Chondrocyte (in vitro differentiated cells): ENCODE measurements at regions not wholly inside any gene's neighbourhood (a gene's known extent, or its start where the extent isn't known, plus 50 kb on each side); places are given as distances from the start of the nearest gene placed in this dataset.
"Not testable (repeated sequence)": the region's sequence is repeated elsewhere in the genome, so short reads cannot be mapped to it uniquely, and the experiment has no call there.

Experiments used
- DNase-seq: peaks from one replicate; pipeline ENCODE4 v3.0.0; 2021; ENCODE audit warnings: mixed read lengths, low spot score
- H3K27ac Mint-ChIP-seq: one replicate; pipeline ENCODE4 v1.8.0; 2021; ENCODE audit warnings: mild to moderate bottlenecking, moderate library complexity, mixed read lengths; ENCODE audit not compliant: unreplicated experiment
- H3K27me3 Mint-ChIP-seq: 2 replicates; pipeline ENCODE4 v1.8.0; 2021; ENCODE audit warnings: low read depth, mixed read lengths
- H3K36me3 Mint-ChIP-seq: 2 replicates; pipeline ENCODE4 v1.8.0; 2021; ENCODE audit warnings: low read depth, mixed read lengths
- H3K4me1 Mint-ChIP-seq: 2 replicates; pipeline ENCODE4 v1.8.0; 2021; ENCODE audit warnings: low read depth, mild to moderate bottlenecking, mixed read lengths
- H3K4me3 Mint-ChIP-seq: one replicate; pipeline ENCODE4 v1.8.0; 2021; ENCODE audit warnings: mild to moderate bottlenecking, moderate library complexity, mixed read lengths; ENCODE audit not compliant: unreplicated experiment
- H3K9me3 Mint-ChIP-seq: 2 replicates; pipeline ENCODE4 v1.8.0; 2021; ENCODE audit warnings: low read depth, mixed read lengths

GRCh38 chr1:206320227-206320626 lies 116.9 kb downstream of the SRGAP2 start:
- not testable (repeated sequence) for H3K4me3 Mint-ChIP-seq, DNase-seq, H3K27ac Mint-ChIP-seq, H3K27me3 Mint-ChIP-seq, H3K4me1 Mint-ChIP-seq, H3K36me3 Mint-ChIP-seq, H3K9me3 Mint-ChIP-seq

GRCh38 chr1:206326159-206326939 lies 123.0 kb downstream of the SRGAP2 start:
- not testable (repeated sequence) for DNase-seq, H3K27me3 Mint-ChIP-seq, H3K36me3 Mint-ChIP-seq, H3K4me3 Mint-ChIP-seq, H3K4me1 Mint-ChIP-seq, H3K9me3 Mint-ChIP-seq
- H3K27ac Mint-ChIP-seq: peak overlapping the region; percentile 8

GRCh38 chr1:206331597-206331996 lies 128.3 kb downstream of the SRGAP2 start:
- not testable (repeated sequence) for H3K27me3 Mint-ChIP-seq, H3K9me3 Mint-ChIP-seq, H3K36me3 Mint-ChIP-seq, H3K4me3 Mint-ChIP-seq, H3K4me1 Mint-ChIP-seq, DNase-seq, H3K27ac Mint-ChIP-seq

GRCh38 chr1:206333316-206333715 lies 130.0 kb downstream of the SRGAP2 start:
- H3K4me1 Mint-ChIP-seq, H3K27ac Mint-ChIP-seq, H3K4me3 Mint-ChIP-seq, H3K9me3 Mint-ChIP-seq, H3K27me3 Mint-ChIP-seq, H3K36me3 Mint-ChIP-seq: not testable (repeated sequence)
- peak; percentile 61 for DNase-seq

GRCh38 chr1:206333897-206334296 lies 130.6 kb downstream of the SRGAP2 start:
- not testable (repeated sequence) for H3K4me3 Mint-ChIP-seq, H3K36me3 Mint-ChIP-seq, DNase-seq, H3K27ac Mint-ChIP-seq, H3K9me3 Mint-ChIP-seq, H3K27me3 Mint-ChIP-seq, H3K4me1 Mint-ChIP-seq

- not testable (repeated sequence) for H3K4me1 Mint-ChIP-seq, H3K36me3 Mint-ChIP-seq, H3K27me3 Mint-ChIP-seq, DNase-seq, H3K4me3 Mint-ChIP-seq, H3K9me3 Mint-ChIP-seq, H3K27ac Mint-ChIP-seq
These were observed 131.1 kb downstream of the SRGAP2 start for GRCh38 chr1:206334481-206334880.

GRCh38 chr1:206335162-206335561 lies 131.8 kb downstream of the SRGAP2 start:
- not testable (repeated sequence) for DNase-seq, H3K4me3 Mint-ChIP-seq, H3K9me3 Mint-ChIP-seq, H3K27me3 Mint-ChIP-seq, H3K36me3 Mint-ChIP-seq, H3K27ac Mint-ChIP-seq, H3K4me1 Mint-ChIP-seq

- not testable (repeated sequence) for H3K27me3 Mint-ChIP-seq, DNase-seq, H3K4me3 Mint-ChIP-seq, H3K36me3 Mint-ChIP-seq, H3K27ac Mint-ChIP-seq, H3K4me1 Mint-ChIP-seq, H3K9me3 Mint-ChIP-seq
These were observed 132.8 kb downstream of the SRGAP2 start for GRCh38 chr1:206335875-206336846.

- H3K4me3 Mint-ChIP-seq, DNase-seq, H3K27ac Mint-ChIP-seq, H3K9me3 Mint-ChIP-seq, H3K36me3 Mint-ChIP-seq, H3K27me3 Mint-ChIP-seq, H3K4me1 Mint-ChIP-seq: not testable (repeated sequence)
These were observed 133.3 kb upstream of the IKBKE start for GRCh38 chr1:206337024-206337423.

- not testable (repeated sequence) for H3K4me3 Mint-ChIP-seq, H3K27ac Mint-ChIP-seq, H3K27me3 Mint-ChIP-seq, H3K4me1 Mint-ChIP-seq, H3K9me3 Mint-ChIP-seq, H3K36me3 Mint-ChIP-seq, DNase-seq
These were observed 119.6 kb upstream of the IKBKE start for GRCh38 chr1:206350493-206351275.

- not testable (repeated sequence) for H3K36me3 Mint-ChIP-seq, H3K9me3 Mint-ChIP-seq, DNase-seq, H3K27ac Mint-ChIP-seq, H3K27me3 Mint-ChIP-seq, H3K4me3 Mint-ChIP-seq, H3K4me1 Mint-ChIP-seq
These were observed 118.8 kb upstream of the IKBKE start for GRCh38 chr1:206351276-206352052.

GRCh38 chr1:206356310-206356709 lies 114.0 kb upstream of the IKBKE start:
- not testable (repeated sequence) for H3K27ac Mint-ChIP-seq, H3K36me3 Mint-ChIP-seq, H3K9me3 Mint-ChIP-seq, H3K27me3 Mint-ChIP-seq, H3K4me1 Mint-ChIP-seq, H3K4me3 Mint-ChIP-seq, DNase-seq
